NCI-H1092 (cell line): ENCODE measurements at regions not wholly inside any gene's neighbourhood (a gene's known extent, or its start where the extent isn't known, plus 50 kb on each side); places are given as distances from the start of the nearest gene placed in this dataset.
"Not testable (repeated sequence)": the region's sequence is repeated elsewhere in the genome, so short reads cannot be mapped to it uniquely, and the experiment has no call there.

Experiments
- DNase-seq: peaks from one replicate; lab custom pipeline; 2025; lab: John Stamatoyannopoulos, UW

GRCh38 chrX:18003876-18004275 is 142.8 kb upstream of the RAI2 start:
- no peak for DNase-seq

- DNase-seq: no peak
Observed at GRCh38 chrX:18002791-18003190, 141.7 kb upstream of the RAI2 start.

DNA sequence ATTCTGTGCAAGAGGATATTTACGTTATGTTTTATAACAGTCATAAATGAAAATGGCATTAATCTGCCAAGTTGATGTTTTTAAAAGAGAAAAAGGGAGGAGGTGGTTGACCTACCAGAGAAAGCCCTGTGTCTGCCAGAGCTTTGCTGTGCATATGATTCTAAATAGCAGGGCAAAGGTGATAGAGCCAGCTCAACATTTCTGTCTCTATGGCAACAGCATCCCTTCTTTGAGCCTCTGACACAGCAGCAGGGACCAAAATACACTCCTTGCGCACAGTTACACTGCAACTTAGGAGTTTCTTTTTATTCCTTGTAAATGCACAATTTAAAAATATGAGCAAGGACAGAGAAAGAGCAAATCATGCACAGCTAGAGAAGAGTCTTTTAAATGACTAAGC is 133.3 kb upstream of the RAI2 start:
- DNase-seq: no peak

DNA sequence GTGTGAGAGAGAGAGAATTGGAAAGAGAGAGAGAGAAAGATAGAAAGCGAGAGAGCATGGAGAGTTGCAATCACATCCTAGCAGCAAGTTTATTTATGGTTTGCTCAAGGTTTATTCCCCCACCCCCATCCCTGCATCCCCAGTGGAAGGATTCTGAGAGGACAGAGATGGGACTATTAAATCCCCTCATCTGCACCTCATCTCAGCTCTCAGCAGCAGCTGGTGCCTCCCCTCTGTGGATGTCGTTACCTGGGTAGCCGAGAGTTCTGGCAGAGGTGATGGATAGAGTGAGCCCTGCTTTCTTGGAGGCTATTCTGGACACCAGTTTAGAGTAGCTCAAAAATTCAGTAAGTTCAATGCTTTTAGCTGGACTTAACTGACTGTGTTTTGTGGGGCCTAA is 132.0 kb upstream of the RAI2 start:
- no peak for DNase-seq

DNA sequence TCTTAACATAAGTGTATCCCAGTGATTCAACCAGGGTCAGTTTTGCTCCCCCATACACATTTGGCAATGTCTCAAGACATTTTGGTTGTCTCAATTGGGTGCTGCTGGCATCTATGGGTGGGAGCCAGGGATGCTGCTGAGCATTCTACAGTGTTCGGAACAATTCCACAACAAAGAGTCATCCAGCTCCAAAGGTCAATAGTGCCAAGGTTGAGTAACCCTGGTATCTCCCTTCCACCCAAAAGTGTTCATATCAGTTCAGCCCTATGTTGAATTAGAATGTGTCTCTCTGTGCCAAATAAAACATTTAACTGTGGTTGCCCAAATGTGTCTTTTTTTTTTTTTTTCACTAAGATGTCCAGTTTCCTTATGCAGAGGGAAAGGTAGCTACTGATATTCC is 129.4 kb upstream of the RAI2 start:
- DNase-seq: no peak

GRCh38 chrX:17987783-17988182 is 126.7 kb upstream of the RAI2 start:
- DNase-seq: no peak

GRCh38 chrX:17986977-17987376 is 125.9 kb upstream of the RAI2 start:
- DNase-seq: no peak

DNA sequence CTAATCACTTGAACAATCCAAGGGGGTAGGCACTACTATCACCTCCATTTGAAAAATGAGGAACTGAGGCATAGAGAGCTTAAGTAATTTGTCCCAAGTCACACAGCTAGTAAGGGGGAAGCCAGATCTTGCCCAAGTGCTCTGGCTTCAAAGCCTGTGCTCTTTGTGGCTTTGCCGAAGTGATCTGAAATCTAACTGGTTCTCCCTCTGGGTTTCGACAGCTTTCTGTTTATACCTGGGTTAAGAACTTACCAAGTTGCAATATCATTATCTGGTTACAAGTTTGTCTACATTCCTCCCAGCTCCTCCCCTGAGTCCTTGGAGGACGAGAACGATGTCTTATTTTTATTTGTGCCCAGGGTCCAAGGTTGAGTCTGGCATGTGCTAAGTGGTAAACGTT is 125.3 kb upstream of the RAI2 start:
- DNase-seq: no peak

DNA sequence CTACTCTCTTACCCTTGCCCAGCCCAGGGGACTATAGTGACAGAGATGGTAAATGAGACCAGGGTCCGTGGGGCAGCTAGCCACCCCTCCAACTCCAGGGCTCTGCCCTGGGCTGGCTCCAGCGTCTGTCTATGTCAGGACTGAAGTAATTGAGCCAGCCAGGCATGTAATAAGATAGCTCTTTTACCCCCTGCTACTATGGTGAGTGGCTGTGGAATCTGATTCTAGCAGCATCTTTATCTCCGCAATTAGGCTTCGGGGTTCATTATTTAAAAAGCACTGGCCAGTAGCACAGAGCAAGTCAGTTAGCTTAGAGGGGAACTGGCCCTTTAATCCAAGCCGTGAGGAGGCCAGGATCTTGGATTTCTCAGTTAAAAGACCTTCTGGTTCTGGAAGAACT is 123.3 kb upstream of the RAI2 start:
- no peak for DNase-seq

DNA sequence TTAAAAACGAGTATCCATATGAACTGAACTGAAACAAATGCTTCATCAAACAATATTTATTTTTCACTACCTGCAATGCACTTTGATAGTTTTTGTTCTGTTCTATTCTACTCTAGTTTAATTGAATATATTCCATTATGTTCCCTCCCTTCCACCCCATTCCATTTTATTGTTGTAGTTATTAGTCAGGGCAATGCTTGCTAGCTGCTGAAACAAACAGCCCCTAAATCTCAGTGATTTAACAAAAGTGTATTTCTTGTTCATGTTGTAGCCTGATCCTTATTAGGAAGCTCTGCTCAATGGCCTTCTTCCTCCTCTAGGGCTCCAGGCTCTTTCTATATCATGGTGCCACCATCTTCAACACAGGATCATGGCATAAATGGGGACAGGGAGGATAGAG is 122.3 kb upstream of the RAI2 start:
- DNase-seq: no peak

DNA sequence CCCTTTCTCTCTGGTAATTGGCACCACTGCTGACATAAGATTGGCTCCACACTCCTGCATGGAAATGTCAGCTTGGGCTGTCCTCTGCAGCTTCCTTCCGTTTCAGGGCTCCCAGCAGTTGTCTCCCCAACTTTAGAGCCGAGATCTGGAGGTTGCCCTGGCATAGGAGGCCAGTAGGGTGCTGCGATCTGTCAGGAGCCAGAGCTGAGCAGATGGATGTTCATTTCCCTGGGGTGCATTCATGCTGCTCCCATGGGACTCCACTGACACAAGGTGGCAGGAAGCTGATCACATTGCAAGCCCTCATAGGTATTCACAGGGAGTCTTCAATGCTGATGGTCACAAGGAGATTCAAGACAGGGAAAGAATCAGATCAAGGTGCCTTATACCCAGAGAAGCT is 116.6 kb upstream of the RAI2 start:
- DNase-seq: no peak

GRCh38 chrX:17976955-17977354 is 115.9 kb upstream of the RAI2 start:
- DNase-seq: no peak

GRCh38 chrX:17975349-17975748 is 114.3 kb upstream of the RAI2 start:
- not testable (repeated sequence) for DNase-seq

GRCh38 chrX:17968367-17968766 is 107.3 kb upstream of the RAI2 start:
- DNase-seq: peak; percentile 44

DNA sequence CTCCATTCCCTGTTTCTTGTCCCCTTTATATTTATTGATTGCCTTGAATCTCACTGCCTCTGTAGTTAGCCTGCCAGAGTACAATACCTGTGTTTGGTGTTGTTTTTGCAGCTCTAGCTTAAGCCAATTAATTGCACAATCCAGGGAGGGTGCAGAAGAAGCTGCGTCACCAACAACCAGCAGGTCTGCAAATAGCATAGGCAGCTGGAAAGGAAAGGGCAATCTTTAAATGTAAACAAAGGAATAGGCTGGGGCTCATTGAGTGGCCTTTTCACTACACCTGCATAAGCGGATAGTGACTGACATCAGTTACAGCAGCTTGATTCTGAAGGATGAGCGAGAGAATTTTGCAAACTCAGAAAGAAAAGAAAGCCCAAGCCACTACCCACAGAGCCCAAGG is 106.8 kb upstream of the RAI2 start:
- peak; percentile 59 for DNase-seq

GRCh38 chrX:17964871-17965270 is 103.8 kb upstream of the RAI2 start:
- DNase-seq: no peak

DNA sequence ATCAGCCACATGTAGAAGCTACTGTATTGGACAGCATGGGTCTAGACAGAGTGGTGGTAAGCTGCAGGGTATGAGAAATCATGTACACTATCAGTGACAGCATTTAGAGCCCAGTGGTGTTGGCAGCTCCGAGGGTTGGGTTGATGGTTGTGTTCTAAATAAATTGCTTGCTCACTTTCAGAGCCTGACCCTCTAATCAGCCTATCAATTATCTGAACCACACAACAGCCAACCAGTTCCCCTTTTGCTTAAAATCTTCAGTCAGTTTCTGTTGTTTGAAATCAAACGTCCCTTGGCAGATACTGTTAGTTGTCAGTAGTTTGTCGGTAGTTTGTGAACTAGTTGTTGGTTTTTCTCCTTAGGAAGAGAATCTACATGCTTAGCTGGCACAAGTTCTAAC is 99.8 kb upstream of the RAI2 start:
- DNase-seq: no peak

- peak; percentile 13 for DNase-seq
Observed at GRCh38 chrX:17944833-17945497, 83.9 kb upstream of the RAI2 start.

GRCh38 chrX:17941171-17941570 is 80.1 kb upstream of the RAI2 start:
- DNase-seq: not testable (repeated sequence)

DNA sequence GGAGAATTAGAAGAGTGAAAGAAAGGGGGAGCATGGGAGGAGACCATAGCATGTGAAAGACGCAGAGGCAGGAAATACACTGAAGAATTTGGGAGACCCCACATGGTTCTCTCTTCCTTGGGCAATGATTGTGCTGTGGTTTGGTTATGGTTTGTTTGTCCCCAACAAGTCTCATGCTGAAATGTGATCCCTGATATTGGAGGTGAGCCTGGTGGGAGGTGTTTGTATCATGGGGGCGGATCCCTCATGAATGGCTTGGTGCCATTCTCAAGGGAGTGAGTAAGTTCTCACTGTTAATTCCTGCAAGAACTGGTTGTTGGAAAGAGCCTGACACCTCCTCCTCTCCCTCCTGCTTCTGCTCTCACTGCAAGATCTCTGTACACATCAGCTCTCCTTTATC is 78.6 kb upstream of the RAI2 start:
- DNase-seq: no peak

- no peak for DNase-seq
Observed at GRCh38 chrX:17933856-17934255, 72.8 kb upstream of the RAI2 start.

GRCh38 chrX:17932781-17933180 is 71.7 kb upstream of the RAI2 start:
- DNase-seq: no peak

GRCh38 chrX:17931855-17932254 is 70.8 kb upstream of the RAI2 start:
- DNase-seq: no peak

GRCh38 chrX:17930850-17931249 is 69.8 kb upstream of the RAI2 start:
- DNase-seq: no peak

DNA sequence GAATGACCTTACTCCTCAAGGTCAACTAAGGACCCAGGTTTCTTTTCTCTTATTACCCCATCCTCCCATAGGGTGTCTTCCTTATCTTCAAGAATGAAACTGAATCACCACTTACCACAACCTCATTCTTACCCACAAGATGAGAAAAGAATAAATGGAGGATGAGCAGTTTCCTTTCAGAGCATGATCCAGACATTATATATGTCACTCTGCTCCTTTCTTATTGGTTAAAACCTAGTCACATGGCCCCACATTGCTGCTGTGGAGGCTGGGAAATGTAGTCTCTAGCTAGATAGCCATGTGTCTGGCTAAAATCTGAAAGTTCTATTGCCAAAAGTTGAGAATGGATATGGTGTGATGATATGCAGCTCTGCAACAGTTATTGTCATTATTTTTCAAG is 62.4 kb upstream of the RAI2 start:
- no peak for DNase-seq
